ENCODE measurements at regions not wholly inside any gene's neighbourhood (a gene's known extent, or its start where the extent isn't known, plus 50 kb on each side); places are given as distances from the start of the nearest gene placed in this dataset.

GRCh38 chr4:141417387-141417786 lies 196.7 kb downstream of the ZNF330 start:
- TF ChIP-seq CTCF (IDR thresholded peaks at IDR 0.05): no peak
- no peak for TF ChIP-seq POLR2A (IDR thresholded peaks at IDR 0.05)
